HG02840 (cell line): ENCODE measurements at regions not wholly inside any gene's neighbourhood (a gene's known extent, or its start where the extent isn't known, plus 50 kb on each side); places are given as distances from the start of the nearest gene placed in this dataset.
"Not testable (repeated sequence)": the region's sequence is repeated elsewhere in the genome, so short reads cannot be mapped to it uniquely, and the experiment has no call there.

Experiments used
- ATAC-seq: cut with Tn5 transposase; IDR thresholded peaks from one replicate; pipeline ENCODE4 v1.9.1; 2021; ENCODE audit warnings: mild to moderate bottlenecking, moderate library complexity, moderate number of reproducible peaks; ENCODE audit not compliant: unreplicated experiment, low FRiP score

DNA sequence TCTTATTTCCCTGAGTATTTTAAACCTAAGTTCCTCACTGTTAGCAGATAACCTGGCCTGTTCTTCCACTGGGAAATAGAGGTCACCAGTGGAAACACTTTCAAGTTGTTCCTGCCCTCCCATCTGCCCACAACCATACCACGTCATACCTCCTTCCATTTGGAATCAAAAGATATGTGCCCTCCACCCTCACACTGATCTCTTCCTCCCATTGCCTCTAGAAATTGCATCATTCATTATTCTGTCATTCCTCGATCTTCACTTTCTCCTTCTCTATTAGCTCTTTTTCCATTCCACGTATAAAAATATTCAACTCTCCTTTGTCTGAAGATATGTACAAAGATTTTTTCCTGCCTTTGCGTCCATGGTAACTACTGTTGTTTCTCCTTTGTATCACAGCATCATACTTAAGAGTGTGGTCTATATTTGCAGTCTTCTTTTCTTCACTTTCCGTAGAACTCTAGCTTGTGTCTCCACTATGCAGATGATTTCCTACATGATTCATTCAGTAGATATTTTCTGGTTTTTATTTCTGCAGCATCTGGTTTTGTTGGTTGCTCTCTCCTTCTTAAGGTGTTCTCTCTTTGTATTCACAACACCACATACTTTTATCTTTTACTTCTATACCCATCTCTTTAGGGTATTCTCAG, 312.3 kb downstream of the REEP3 start:
- no peak for ATAC-seq

DNA sequence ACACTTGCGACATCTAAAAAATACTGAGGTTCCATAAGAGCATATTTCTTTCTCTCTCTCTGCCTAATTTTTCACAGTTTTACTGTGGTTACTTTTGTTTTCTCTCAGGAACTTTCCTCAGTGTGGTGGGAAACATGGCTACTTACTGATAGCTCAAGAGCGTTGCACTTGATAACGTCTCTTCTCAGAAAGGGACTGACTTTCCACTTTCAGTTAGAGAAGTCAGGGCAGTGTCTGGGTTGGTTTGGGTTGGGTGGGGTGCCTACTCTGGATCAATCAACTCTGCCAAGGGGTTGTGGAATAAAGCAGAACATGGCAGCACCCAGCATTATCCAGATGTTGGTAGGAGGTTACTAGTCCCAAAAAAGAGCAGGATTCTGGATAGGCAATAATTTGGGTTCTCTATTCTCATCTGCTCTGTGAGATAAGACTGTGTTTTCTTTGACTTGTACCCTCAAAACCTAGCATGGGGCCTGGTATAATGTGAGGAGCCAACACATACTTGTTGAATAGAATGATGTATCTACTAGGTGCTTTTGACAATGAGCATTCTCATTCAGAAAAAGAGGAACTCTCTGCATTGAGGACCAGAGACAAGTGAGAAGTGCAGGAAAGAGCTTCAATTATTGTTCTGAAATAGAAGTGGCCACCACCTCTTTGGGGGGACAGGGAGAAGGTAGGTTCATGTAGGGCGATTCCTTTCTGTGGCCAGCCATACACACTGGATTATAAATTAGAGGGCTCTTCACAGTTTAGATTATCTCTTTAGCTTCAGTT, 315.7 kb downstream of the REEP3 start:
- ATAC-seq, result no peak

DNA sequence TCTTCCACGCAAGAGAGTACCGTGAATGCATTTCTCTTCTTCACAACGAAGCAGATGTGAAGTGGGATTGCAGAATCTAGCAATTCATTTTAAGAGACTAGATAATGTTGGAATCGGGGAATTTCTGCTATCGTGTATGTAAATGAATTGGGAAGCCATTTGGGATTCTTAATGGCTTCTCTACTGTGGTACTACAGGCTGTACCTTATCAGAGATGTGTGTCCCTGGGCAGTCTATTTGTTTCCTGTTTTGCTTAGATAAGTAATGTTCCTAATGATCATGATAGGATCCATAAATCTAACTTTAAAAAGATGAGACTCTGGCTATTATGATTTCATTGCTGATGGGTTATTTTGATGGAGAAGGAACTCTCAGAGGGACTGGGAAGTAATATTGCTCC, 320.6 kb downstream of the REEP3 start:
- no peak for ATAC-seq

DNA sequence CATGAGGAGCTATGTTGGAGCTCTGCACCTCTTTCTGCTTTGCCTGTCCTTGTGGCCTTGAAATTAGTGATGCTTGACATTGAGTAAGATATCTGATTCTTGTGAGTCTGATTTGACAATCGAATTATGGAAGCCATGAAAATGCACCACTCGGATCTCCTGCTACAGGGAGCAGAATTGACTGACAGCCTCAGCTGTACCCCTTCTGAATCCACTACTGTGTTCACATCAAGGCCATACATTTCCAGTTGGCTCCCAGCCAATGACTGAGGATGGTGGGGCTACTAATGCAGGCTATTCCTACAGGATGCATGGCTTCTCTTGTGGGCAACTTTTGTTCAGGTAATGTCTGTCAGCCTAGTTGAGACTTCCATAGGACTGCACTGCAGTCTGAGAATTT, 321.9 kb downstream of the REEP3 start:
- ATAC-seq, result no peak

DNA sequence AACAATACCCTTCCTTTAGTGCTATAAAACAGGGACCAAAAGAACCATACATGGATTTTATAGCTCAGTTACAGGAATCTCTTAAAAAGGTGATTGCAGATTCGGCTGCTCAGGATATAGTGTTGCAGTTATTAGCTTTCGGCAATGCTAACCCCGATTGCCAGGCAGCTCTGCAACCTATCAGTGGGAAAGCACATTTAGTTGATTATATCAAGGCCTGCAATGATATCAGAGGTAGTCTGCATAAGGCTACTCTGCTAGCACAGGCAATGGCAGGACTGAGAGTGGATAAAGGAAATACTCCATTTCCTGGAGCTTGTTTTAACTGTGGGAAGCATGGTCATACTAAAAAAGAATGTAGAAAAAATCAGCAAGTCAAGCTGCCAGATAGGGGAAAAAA, 327.7 kb downstream of the REEP3 start:
- not testable (repeated sequence) for ATAC-seq

DNA sequence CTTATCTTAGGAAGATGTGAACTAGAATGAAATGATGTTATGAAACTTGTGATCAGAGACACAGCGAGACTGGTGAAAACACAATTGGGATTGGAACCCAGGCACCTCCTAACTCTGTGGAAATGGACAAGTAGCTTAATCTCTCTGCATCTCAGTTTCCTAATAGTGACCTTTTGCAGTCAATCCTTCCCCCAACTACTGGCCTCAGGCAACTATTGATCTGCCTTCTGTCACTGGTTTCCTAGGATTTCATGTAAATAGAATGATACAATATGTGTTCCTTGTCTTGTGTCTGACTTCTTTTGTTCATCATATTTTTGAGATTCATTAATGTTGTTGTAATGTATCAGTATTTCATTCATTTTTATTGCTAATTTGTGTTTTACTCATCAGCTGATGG, 341.7 kb downstream of the REEP3 start:
- ATAC-seq, result no peak

DNA sequence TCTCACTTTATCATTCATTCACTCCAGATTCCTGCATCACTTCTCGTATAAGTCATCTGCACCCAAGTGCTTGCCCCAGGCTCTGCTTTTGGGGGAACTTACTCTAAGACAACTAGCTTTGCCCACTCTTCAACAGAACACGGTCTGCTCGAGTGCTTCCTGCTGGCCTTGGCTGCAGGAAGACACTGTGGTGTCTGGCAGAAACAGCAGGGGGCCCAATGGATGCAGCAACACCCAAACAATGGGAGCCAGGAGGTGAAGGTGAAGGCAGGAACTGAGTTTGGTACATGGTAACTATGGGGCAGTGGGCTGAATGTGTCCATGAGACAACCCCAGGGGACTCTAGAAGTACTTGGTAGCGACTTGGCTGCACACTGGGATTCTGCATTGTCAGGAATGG, 344.0 kb downstream of the REEP3 start:
- no peak for ATAC-seq

DNA sequence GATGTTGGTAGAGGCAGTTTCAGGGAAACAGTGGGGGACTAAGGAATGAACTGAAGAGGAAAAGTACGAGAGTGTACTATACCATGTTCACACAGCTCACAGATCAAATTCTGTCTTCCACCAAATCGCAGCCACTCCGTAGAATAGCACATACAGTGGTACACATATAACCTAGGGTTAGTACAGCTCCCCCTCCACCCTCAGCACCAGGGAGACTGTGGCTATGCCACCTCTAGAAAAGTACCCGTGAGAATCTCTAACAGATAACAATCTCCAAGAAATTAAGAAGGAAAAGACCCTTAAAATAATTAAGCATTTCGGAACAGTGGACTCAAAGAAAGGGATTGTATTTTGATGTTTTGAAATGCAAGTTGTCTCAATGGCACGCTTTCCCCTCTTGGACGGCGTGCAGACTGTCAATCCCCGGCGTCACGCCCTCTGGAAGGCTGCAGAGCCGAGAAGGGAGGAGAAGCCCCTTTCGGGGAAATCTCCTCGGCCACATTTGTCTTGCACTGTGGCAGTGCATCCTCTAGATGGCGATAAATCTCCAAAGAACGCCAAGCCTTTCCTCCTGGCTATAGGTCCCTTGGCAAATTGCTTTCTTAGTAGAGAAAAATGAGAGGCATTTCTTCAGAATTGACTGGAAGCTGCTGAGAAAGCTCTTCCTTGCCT, 345.0 kb downstream of the REEP3 start:
- ATAC-seq, result peak; percentile 70

DNA sequence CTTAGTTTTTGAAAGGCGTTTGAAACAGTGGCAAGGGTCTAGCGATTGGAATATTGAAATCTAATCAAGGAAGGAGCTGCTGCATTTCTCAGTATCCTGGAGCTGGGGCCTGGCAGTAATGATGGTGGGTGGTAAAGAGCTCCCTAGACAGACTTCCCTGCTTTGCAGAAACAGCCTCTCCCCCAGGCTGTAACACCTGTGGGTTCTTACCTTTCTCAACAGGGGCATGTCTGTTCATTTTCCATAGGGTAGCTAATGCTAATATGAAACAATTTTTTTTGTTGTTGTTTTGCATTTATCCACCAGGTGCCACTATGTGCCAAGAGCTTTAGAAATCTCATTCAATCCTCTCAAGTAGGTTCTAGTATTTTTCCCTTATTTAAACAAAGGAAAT, 345.5 kb downstream of the REEP3 start:
- ATAC-seq, result peak; percentile 44

DNA sequence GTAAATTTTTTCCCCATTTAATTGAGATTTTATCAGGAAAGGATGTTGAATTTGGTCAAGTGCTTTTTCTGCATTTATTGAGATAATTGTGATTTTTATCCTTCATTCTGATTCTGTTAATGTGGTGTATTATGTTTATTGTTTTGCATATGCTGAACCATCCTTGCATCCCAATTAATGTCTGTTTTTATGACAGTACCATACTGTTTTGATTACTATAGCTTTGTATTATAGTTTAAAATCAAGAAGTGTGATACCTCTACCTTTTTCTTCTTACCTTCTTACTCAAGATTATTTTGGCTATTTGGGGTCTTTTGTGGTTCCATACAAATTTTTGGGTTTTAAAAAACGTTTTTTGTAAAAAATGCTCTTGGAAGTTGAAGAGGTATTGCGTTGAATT, 357.2 kb downstream of the REEP3 start:
- ATAC-seq, result no peak

DNA sequence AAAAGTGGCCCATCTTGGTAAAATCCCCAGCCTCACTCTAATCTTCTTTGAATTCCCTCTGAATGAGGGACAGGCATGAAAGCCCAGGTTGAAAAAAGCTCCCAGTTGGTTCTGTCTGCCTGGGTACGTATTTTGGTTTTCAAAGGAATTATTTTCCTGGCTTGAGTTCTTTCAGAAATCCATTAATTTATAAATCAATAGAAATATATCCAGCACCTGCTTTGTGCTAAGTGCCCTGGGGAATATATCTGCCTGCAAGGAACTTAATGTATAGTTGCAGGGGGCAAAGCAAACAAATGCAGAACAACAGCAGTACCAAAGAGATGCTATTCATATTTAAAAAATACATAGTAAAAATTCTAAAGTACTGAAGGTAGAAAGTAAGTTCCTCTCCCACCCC, 362.7 kb downstream of the REEP3 start:
- no peak for ATAC-seq

DNA sequence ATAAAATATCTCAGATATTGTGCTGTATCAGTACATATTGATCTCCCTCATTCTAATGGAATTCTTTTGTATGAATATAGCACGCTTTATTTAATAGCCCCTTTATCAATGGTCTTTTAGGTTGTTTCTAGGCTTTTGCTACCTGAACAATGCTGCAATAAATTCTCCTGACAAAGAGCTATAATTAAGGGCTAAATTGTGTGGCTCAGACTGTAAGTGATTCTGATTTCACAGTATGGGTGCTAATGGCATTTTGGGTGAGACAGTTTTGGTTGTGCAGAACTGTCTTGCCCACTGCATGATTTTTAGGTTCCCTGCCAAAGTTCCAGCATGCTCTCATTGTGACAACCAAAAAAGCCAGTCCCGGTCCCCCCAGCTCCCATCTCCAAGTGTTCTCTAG, 363.2 kb downstream of the REEP3 start:
- no peak for ATAC-seq

DNA sequence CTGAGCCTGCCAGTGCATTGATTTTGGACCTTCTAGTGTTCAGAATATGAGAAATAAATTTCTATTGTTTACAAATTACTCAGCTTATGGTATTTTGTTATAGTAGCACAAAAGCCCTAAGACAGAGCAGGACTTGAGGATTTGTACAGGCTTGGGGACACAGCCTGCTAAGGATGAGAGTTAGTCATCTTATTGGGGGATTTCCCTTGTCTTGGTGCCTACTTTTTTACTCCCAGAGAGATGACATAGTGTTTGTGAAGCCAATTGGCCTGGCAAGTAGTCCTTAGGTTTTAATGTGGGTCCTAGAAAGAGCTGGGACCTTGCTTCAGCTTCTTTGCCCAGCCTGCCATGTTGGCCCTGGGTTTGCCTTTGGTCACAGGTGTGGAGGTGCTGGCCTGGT, 364.0 kb downstream of the REEP3 start:
- ATAC-seq, result no peak

DNA sequence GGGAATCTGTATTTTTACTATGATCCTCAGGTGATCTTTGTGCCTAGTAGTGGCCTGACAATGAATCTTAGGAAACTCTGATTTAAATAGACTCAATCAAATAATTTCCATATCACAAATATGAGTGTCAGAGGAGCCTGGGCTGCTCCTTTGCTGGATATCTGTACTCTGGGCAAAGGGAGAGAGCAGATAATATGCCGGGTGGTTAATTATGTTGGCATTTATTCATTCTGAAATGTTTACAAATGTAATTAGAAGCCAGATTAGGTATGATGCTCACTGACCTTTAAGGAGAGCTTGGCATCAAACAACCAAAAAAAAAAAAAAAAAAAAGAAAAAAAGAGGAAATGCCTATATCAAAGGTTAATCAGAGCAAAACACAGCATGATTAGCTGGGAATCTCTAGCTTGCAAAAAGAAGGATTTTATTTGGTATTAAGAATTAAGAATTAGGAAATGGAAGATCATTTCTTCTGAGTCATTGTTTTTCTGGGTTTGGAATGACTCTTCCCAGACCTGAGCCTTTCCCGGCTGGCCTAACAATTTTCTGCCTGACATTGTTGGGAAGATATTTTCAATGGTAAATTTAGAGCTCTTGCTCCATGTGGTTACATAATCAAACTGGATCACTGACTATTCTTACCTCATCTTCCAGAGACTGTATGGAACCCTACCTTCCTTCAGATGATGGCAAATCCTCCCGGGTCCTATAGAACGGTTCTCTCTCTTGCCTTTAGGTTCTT, 365.3 kb downstream of the REEP3 start:
- no peak for ATAC-seq

DNA sequence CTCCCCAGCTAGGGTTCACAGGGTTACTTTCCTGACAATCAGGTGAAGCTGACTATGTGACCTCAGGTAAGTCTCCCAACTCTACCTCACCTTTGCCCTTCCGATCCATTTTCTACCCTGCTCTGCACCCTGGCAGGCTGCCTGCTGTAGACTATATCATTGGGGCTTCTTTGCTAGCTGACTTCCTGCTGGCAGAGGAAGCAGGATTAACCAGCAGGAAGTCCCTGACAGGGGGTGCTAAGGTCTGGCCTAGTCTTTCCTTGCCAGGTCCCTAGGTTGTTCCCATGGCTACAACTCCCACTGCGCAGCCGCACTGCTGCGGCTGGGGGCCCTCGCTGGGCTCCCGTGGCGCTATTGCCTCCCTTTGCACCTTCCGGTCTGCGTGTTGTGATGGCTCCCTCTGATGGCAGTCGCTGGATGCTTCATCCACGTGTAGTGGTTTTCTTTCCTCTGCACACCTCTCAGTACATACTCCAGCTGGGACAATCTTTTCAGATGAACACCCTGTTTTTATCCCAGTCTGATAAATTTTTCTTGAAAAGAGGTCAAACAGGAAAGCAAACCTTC, 365.9 kb downstream of the REEP3 start:
- no peak for ATAC-seq

DNA sequence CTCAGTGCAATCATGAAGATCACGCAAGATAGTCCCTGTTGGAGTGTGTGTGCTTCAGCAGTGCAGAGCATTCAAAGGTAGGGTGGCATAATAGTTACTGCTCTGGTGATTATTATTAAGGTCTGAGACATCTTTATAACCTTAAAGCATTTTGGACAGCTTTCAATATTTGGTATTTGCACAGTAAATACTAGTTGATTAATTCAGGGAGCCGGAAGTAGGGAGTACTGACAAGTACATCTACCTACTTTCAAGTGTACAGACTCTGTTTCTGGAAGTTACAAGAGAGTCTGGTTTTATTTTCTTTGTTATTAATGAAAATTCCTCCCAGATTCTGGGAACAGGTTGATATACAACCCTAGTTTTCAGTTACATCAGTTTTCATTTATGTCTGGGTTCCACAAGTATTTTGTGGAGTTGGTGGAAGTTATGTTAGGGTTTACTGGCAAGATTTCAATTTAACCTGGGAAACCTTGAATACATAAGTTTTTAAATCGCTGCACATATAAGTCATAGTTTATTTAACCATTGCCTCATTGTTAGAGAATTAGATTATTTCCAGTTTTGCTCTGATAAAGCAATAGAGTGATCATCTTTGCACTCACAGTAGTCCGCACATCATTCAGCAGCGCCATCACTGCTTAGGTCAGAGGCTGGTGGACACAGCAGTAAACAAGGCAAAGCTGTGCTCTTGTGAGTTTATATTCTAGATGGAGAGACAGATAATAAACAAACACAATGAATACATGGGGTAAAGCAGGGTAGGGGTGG, 366.6 kb downstream of the REEP3 start:
- no peak for ATAC-seq

DNA sequence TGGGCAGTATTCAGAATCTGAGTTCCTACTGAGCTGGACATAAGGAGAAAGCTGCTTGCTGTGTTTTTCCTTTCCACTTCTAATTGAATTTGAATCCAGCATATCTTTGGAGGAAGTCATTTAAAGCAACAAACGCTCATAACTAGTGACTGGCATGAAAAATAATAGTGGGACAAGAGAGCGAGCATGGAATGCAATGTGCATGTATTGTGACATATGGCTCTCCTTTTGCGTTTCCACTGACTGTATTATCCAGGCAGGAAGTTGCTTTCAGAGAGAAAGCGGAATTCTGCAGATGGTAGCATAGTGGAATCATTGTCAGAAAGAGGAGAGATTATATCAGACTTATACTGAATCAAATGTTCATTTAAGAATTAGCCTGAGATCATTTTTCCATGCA, 368.6 kb downstream of the REEP3 start:
- no peak for ATAC-seq

DNA sequence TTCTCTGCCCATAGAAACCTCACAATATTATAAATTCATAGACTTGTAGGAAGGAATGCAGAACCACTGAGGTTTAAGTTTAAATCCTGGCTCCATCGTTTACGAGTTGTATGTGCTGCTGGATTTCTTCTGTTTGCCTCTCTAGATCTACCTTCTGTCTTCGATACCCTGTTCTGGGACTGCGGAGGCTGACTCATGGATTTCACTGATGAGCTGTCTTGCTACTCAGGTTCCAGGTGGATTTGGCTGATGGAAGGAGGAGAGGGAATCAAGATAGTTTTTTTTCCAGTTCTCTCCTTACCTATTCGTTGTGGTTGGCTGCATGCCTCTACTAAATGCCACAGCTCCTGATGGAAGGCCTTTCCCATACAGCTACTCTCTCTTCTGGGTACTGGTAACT, 375.8 kb downstream of the REEP3 start:
- ATAC-seq, result no peak

DNA sequence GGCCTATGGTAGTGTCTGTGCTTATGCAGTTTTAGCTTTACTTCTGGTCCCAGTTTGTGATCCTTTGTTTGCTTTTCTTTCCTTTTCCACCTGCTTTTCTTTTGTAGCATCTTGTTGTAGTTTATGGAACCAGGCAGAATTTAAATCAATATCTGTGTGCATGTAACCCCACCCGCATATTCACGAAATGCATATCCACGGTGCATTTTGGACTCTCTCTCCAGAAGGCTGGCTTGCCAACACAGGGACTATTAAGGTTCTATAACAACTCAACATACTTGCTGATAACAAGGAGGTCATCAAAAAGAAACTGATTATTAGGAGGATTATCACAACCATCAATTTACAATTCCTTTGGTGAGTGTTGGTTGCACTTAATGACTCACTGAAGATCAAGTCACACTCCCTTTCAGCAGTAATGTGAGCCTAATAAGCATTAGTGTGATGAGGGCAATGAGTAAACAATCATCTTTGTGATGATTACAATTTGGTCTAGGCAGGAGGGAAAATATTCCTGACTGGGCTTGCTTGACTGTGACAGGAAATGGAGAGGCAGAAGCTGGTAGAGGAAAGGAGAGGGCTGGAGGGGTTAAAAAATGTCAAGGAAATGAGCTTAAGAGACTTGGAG, 378.6 kb downstream of the REEP3 start:
- no peak for ATAC-seq

DNA sequence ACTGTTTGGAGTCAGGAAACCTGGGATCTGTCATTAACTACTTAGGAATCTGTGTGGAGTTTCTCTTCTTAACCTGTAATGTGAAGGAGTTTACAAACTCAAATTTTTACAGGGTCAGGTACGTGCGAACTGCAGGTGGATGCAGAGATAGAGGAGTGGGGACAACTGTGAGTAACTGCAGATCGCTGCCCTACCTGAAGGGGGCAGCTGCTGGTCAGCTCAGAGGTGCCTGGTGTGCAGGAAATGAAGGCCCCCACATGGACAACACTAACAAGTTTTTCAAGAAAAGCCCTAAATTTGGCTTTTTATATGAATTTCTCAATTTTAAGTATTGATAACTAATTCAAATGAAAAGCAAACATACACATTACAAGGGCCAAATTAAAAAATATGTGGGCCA, 380.0 kb downstream of the REEP3 start:
- no peak for ATAC-seq
